HG03066 (cell line): ENCODE measurements at regions not wholly inside any gene's neighbourhood (a gene's known extent, or its start where the extent isn't known, plus 50 kb on each side); places are given as distances from the start of the nearest gene placed in this dataset.

Experiments used
- ATAC-seq: cut with Tn5 transposase; IDR thresholded peaks from one replicate; pipeline ENCODE4 v1.9.1; 2021; ENCODE audit warnings: low read depth; ENCODE audit not compliant: unreplicated experiment

DNA sequence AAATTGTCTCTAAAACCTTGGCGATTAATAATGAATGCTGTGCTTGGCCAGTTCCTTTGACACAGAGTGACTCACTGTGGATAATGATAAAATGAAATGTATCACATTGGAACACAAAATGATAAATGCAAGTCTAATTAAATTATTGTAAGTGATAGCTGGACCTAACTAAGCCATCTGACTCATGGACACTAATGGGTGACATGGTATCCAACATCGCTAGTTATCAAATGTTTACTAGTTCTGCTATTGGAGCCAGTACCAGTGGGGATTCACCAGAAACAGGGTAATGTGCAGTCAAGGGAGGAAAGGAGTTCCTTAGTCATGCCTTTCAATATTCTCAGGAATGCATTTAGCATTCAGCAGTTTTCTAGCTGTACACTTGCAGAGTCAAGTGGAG lies 736.3 kb upstream of the ACVR2A start:
- no peak for ATAC-seq

DNA sequence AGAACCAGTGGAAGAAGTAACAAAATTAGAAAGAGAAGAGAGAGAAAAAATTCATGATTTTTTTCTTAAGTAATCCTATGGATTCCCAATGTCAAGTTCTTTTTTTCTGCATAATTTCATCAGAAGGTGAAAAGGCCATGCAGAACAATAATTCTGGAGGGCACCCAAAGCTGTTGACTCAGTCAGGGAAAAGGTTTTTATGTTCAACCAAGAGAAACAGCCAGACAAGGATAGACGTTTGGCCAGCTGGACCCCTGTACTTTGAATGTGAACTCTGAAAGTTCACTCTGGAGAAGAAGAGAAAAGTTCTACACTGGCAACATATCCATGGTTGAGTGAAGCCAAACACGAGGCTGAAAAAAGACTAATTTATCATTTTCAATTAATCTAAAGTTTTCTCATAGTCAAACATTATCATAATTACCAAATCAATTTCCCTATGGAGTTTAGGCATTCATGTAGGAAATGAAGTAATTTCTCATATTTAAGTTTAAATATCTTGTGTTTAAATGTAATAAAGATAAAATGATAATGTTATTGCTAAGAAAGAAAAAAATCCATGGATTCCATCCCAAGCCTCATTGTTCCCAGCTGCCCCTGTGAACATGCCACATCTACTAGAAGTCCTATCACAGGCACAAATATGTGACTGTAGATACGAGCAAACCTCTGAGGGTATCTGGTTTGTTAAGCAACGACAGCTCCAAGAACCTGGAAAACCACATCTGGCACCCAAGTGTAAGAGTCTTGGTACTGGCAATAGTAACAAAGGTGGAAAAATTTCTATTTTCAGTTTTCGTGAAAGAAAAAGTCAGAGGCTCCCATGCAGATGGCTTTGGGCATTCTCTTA lies 742.7 kb upstream of the ACVR2A start:
- no peak for ATAC-seq

DNA sequence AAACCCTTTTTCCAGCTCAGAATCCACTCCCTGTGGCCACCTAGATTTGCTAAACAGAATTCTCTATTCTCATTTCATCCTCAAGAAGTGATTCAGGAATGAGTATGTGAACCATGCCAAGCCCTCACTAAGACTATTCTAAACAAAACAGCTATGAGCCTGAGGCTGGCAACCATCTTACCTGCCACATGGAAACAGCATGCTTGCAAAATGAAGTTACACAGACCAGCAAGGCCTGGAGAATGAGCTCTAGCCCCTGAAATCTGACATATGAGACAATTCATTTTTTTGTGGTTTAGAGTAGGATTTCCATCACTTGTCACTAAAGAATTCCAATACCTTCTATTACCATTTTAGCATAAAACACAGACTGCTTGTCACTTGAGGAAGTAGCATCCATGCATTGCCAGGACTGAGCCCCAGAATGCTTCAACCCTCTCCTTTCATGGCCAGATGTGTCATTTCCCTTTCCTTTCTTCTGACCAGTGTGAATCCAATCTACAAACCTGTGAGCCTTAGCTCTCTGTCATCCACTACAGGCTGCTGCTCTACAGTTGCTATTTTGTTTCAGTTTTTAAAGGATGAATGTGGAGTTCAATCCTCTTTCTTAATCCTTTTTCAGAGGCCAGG lies 744.3 kb upstream of the ACVR2A start:
- ATAC-seq: no peak

DNA sequence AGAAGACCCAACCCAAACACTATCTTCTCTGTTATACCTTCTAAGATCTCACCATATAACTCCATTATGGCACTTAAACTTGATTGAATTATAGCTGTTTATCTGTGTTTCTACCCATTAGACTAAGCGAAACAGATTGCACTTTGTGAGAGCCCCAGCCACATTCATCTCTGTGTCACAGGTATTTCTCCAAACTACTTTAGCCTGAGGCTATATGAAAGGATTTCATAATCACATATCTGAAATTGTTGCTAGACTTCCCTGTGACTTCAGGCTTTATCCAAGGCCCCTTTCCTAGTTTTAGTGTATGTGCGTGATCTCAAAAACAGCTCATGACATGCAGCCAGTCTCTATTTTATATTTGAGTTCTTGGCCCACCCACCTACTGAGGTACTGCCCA lies 745.0 kb upstream of the ACVR2A start:
- ATAC-seq: no peak

DNA sequence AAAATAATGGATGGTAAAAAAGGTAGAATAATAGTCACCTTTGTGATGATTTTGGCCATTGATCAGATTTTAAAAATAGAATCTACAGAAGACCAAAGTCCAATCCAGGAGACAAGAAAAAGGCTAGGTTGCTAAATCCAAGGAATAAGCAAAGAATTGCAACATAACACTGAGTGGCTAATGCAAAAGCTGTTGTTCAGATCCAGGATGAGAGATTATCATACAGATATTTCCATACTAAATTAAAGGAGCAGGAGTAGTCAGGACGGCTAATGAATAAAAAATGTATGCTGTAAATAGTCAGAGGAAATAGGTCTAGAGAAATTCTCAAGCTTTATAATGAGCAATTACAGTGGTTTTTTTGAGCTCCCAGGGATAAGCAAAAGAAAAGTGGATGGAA lies 745.9 kb upstream of the ACVR2A start:
- no peak for ATAC-seq

DNA sequence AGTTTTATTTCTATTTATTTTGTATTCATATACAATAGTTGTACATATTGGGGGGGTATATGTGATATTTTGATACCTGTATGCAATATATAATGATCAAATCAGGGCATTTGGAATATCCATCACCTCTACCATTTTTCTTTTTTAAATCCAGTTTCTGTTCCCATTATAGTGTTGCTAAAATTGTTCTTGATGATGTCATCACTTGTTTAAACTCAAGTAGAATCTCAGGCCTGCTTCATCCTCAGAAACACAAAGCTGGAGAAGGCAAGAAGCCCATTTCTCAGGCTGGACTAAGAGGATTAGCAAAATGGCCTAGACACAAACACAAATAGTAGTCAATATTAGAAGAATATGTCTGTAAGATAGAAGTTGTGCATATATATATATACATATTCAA lies 747.1 kb upstream of the ACVR2A start:
- no peak for ATAC-seq

DNA sequence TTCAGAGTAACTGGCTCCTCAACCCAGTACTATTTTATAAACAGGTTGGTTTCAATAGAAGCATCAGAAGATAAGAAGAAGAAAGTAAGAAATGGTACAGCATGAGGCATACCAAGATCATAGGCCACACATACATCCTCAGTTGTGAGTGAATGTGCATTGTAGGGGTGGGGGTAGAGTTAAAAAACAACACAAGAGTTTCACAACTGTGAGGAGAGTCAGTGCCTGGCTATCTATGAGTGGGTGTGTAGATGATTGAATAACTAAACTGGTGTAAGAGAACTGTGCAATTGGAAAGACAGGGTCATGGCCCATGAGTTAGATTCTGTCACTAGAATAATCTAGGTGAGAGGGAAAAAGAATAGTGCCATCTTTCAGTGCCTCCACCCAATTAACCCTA lies 748.2 kb upstream of the ACVR2A start:
- ATAC-seq: no peak

DNA sequence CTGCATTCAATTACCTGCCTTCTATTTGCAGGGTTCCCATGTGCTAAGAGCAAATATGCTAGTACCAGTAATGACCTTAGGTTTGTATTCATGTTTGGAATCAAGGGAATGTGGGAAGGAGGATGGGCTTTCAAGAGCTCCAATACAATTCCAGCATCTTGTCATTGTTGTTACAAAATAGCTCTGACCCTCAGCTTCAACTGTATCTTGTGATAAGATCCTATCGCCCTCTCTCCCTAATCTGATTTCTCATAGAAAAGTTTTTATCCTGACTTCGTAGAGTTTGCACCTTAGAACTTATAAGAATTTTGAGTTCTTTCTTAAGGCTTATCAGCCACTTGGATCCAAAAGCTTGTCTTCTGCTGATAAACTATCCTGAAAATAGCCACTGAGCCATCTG lies 749.5 kb upstream of the ACVR2A start:
- no peak for ATAC-seq

DNA sequence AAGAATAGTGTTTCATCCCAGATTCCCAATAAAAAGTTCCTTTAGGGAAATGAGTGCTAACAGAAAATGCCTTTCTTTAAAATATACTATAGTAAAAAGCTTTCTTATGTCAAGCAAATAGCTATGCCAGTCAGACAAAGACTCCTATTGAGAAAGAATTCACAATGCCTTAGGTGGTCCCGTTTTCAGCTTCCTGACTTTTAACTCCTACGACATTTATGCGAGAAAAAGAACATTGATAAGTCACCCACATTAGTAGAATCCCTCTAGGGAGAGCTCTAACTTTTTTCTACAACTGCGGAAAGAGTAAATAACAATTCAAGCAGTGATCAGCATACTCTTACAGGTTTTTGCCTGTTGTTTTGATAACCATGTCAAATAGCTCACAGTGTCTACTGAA lies 750.8 kb upstream of the ACVR2A start:
- ATAC-seq: no peak

DNA sequence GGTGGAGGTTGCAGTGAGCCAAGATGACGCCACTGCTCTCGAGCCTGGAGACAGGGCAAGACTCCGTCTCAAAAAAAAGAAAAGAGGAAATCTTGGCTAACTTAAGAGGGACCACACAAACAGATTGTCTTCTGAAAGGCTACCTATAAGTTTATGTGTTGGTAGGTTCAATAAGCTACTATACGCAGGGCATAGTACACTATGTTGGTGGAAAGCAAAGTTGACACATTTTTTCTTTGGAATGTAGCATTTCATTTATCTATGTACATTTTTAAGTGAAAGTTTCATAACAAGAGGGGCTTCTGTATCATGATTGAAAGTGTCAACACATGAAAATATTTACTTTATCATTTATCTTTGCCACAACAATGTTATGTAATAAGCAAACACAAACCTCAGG lies 752.6 kb upstream of the ACVR2A start:
- ATAC-seq: no peak

DNA sequence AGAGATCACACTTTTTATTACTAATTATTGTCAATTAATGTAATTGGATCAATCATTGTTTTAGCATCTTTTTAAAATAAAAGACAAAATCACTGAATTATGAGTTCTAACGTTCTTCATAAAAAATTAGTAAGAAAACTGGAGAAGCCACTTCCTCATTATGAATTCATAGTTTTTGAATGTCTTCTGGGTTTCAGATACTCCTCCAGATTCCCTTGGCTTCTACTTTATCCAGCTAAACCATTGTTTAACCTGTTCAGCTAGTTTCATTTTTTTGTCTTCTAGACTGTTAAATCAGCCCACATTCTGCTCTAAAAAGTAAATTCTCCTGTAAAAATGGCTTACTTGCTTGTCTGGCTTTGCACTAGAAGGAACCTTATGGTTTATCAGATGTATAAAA lies 753.4 kb upstream of the ACVR2A start:
- no peak for ATAC-seq

DNA sequence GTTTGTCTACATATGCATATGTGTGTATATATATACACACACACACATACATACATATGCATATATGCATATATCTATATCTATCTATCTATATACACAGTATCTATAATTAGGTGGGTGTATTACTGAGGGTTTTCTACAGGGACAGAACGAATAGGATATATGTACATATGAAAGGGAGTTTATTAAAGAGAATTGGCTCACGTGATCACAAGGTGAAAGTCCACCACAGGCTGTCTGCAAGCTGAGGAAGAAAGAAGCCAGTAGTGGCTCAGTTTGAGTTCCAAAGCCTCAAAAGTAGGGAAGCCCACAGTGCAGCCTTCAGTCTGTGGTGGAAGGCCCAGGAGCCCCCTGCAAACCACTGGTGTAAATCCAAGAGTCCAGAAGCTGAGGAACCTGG lies 756.0 kb upstream of the ACVR2A start:
- no peak for ATAC-seq

DNA sequence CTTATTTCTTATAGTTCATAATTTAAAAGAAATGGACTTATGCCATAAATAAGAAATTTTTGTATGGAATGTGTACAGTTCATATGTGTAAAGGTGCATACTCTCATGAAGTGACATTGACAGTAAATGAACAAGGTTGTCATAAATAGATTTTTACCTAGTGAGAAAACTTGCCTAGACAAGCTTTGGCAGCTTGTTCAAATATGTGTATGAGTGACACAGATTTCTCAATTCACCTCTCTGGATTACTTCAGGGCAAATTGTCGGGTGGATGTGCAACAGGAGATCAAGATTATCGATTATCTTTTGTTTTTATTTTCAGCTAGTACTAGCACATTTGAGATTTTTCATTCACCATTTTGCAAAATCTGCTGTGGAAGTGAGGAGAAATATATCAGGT lies 758.1 kb upstream of the ACVR2A start:
- no peak for ATAC-seq

DNA sequence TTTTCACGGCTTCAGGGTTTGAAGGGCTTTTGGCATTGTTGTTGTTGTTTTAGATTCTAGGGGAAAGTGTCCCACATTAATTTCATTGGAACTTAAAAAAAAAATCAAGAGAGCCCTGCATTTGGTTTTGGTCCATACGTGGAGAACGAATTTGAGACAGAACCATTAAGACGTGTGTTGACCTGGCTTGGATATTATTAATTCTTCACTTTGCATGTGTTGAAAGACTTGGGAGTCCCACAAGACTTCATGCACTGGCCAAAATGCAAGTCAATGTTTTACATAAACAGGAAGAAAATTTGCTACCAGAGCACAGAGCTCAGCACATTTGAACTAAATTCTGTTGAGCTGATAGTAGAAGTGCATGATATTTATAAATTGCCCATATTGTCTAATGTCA lies 761.2 kb upstream of the ACVR2A start:
- no peak for ATAC-seq

DNA sequence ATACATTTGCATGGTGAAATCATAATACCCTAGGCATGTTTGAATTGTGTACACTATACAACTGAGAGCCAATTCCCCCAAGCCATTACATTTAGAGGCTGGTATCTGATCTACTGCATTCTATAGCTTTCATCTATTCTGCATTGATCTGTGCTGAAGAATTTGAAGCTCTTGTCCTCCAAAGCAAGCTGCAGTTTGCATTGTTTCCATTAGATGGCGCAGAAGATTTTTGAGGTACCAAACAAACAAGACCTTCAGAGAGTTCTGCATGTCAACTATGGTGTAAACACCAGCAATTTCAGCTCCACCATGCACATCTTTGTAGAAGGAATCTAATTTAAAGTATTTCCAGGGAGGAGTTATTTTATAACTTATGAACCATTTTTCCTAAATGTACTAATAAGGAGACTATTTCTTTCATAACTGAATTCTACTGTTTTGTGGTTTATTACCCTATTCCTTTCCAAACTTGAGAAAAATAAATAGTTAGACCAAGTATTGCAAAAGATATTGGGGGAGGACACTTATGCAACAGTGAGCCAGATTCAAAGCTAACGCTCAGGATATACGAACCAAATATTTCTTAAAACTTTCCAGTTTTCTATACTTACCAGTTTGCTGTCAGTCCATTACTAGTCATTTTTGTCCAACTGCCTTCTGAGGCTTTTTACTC lies 761.8 kb upstream of the ACVR2A start:
- ATAC-seq: peak; percentile 85

DNA sequence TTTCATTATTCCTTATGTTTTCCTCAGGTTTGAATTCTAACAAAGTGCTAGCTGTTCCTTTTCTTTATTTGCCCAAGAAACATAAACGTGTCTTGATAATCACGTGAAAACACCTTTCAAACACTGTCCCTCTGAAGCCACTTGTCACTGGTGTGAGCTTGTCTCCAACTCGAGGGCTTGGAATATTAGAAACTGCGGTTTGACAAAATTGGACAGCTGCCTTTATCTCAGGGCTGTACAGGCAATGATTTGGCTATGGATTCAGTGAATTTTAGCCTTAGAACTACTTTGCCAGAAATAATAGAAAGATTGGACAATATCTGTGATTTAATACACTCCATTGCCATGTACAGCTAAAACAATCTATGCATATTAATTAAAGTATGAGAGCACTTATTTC lies 763.0 kb upstream of the ACVR2A start:
- no peak for ATAC-seq

DNA sequence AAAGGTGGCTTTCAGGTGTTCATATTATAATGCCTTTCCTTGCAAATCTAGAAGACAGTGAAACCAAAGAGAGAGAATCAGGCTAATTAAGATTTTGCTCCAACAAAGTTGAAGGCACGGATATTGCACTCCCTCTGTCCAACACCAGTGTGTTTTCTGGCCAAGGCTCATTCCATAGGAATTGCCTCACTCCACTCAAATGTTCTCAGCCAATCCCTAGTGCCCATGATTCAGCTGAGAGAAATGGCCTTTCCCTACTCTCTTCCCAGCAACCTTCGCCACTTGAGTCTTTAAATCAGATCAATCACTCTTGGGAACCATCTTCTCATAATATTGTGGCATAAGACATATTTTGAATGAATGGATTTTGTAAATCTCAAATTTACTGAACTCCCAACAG lies 768.2 kb upstream of the ACVR2A start:
- no peak for ATAC-seq

DNA sequence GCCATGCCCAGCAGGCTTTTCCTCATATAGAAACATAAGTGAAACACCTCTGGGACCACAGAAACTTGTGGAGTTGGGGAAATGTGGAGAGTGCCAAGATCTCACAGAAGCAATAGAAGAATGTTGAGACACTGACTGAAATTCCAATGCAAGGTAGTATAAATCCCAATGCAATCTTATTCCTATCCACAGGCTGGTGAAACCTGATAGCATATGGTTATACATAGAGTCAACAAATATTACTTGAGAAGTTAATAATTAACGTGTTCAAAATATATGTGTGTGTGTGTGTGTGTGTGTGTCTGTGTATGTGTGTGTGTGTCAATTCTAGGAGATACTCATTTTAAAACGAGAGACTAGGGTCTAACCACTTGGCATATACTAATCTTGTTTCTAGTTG lies 776.8 kb upstream of the ACVR2A start:
- no peak for ATAC-seq

DNA sequence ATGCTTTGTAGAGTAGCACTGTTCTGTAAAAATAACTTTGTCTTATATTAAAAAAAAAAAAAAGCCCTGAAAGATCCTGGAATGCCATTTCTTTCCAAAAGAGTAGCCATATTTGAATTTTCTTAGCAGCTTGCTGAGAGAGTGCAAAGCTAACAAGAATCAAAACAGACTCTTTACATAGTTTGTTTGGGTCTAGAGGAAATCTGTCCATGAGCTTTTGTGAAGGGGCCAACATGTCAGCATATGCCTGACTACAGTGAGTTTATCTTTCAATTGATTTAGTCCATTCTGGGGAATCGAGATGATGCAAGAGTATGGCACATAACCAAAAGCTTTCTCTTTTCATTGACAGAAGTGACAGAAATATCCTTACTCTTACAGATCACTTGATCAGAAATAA lies 777.7 kb upstream of the ACVR2A start:
- ATAC-seq: no peak

DNA sequence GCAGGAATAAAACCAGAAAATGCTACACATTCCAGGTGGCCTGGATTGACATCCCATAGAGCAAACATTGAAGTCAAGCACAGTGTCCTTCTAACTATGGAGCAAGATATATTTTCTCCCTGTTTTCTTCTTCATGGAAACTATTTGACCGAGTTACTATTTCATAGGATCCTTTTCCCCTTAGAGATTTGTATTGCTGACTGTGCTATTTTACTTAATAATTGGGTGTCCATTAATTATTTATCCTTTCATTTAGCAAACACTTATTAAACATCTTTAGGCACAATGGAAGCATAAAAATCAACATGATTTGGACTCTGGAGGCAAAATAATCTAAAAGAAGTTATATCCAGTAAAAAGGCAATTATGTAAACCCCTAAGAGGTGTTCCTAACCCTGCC lies 782.8 kb upstream of the ACVR2A start:
- no peak for ATAC-seq

DNA sequence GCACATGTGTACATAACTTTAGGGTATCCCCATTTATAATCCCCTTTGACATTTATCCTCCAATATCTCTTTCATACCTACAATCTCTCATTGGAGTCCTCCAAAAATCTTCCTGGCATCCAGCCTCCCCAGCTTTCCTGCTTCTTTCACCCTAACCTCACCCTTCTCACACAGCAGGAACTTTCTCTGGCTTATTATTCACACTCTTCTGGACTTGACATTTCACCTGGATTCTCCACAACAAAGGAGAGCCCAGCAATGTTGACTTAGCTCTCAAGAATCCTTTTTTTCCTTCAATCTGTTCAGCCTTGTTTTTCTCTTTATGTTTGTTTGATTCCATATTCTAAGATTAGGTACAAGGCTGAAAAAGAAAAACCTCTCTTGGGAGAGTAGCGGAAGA lies 783.6 kb upstream of the ACVR2A start:
- ATAC-seq: no peak
